ENCODE measurements at regions not wholly inside any gene's neighbourhood (a gene's known extent, or its start where the extent isn't known, plus 50 kb on each side); places are given as distances from the start of the nearest gene placed in this dataset.
A peak's percentile ranks its signal among the peaks of the same experiment; 100 is the strongest.

DNA sequence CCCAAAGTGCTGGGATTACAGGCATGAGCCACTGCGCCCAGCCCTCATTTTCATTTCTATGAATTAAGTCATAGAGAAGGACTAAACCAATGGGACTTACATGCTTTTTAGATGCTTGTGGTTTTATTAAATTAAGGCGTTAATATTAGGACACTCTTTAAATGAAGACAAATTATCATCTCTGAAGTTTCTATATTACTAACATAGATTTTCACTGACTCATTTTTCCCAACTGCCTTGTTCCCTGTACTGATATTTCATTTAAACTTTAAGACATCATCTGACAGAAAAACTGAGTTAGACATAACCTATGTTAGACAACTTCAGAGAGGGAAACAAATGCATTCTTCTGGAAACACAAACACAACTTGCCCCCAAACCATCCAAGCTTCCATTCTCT, 99.8 kb downstream of the BTG1 start:
- TF ChIP-seq, protein P1, sequence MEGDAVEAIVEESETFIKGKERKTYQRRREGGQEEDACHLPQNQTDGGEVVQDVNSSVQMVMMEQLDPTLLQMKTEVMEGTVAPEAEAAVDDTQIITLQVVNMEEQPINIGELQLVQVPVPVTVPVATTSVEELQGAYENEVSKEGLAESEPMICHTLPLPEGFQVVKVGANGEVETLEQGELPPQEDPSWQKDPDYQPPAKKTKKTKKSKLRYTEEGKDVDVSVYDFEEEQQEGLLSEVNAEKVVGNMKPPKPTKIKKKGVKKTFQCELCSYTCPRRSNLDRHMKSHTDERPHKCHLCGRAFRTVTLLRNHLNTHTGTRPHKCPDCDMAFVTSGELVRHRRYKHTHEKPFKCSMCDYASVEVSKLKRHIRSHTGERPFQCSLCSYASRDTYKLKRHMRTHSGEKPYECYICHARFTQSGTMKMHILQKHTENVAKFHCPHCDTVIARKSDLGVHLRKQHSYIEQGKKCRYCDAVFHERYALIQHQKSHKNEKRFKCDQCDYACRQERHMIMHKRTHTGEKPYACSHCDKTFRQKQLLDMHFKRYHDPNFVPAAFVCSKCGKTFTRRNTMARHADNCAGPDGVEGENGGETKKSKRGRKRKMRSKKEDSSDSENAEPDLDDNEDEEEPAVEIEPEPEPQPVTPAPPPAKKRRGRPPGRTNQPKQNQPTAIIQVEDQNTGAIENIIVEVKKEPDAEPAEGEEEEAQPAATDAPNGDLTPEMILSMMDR (conservative IDR thresholded peaks at IDR 0.05; ENCODE audit: low read depth): no peak
- H3K27ac ChIP-seq: no peak overlapping the region
- CTCF ChIA-PET: no interaction called here
- no peak for DNase-seq (ENCODE audit: low spot score)
- POLR2A ChIA-PET (ENCODE audit: low non-redundant PET): no interaction called here

DNA sequence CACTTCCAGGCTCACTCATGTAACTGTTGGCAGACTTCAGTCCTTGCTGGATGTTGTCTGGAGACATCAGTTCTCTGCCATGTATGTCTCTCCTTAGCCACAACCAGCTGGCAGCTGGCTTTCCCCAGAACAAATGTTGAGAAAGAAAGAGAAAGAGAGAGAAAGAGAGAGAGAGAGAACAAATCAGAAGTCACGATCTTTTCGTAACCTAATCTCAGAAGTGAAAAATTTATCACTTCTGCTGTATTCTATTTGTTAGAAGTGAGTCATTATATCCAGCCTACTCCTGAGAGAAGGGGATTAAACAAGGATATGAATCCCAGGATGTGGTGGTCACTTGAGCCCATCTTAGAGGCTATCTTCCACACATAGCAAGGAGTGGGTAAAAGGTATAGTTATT, 101.2 kb downstream of the BTG1 start:
- CTCF ChIA-PET: no interaction called here
- DNase-seq (ENCODE audit: low spot score): no peak
- H3K27ac ChIP-seq: no peak overlapping the region
- TF ChIP-seq, protein P1 (conservative IDR thresholded peaks at IDR 0.05; ENCODE audit: low read depth): no peak
- POLR2A ChIA-PET (ENCODE audit: low non-redundant PET): no interaction called here

DNA sequence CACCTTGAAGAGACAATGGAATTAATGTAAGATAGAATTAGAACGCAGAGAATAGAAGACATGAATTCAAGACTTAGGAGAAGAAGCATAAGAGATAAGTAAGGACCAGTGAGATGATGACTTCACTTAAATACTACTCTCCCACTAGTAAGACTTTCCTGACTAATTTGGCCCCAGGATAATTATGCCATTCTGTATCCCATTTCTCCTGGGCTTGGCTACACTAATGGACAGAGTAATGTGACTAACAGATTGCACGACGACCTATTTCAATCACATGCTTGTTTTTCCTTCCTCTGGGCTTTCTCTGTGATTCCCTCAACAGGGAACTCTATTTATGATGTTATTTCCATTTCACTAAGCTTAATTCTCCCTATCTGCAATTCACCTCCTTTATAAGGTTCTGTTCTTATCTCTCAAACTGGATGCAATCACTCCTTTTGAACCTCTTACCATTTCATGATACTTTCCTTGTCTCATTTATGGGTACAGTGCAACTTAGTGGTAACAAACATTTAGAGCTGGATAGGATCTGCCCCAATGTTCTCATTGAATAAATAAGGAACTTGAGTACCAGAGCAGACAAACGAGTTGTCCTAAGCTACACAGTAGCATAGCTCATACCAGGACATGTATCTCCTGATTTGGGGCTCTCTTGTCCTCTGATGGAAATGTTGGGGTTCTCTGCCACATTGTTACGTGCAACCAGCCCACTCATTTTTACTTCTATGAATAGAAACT, 102.7 kb downstream of the BTG1 start:
- TF ChIP-seq, protein P1 (conservative IDR thresholded peaks at IDR 0.05; ENCODE audit: low read depth): no peak
- H3K27ac ChIP-seq: no peak overlapping the region
- POLR2A ChIA-PET (ENCODE audit: low non-redundant PET): interaction anchor here (1.6 kb wide), 1 partner anchor 102 kb away, joined by 5 read pairs; the partner anchor contains the start of gene BTG1
- DNase-seq (ENCODE audit: low spot score): no peak
- CTCF ChIA-PET: no interaction called here

DNA sequence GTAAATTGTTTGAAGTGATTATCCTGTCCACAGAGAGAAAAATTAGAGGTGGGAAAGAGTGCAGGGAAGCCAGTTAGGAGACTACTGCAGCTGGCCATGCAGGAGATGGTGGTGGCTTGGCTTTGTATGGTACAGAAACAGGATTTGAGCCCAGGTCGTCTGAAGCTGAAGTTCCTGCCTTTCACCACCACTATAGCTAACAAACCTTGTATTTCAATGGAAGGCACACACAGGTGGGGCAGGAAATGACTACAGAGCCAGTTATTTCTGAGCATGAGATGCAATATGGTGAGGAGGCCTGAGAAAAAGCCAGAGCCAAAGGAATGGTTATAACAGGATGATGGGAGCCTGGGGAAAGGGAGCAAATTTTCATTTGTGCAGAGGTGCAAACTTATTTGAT, 103.9 kb downstream of the BTG1 start:
- DNase-seq (ENCODE audit: low spot score): peak; percentile 34
- TF ChIP-seq, protein P1 (conservative IDR thresholded peaks at IDR 0.05; ENCODE audit: low read depth): no peak
- POLR2A ChIA-PET (ENCODE audit: low non-redundant PET): interaction anchor here (1.6 kb wide), 1 partner anchor 104 kb away, joined by 5 read pairs; the partner anchor contains the start of gene BTG1
- CTCF ChIA-PET: interaction anchor here (0.6 kb wide), 1 partner anchor 647 kb away, joined by 3 read pairs; no protein-coding TSS in a partner anchor
- no peak overlapping the region for H3K27ac ChIP-seq

DNA sequence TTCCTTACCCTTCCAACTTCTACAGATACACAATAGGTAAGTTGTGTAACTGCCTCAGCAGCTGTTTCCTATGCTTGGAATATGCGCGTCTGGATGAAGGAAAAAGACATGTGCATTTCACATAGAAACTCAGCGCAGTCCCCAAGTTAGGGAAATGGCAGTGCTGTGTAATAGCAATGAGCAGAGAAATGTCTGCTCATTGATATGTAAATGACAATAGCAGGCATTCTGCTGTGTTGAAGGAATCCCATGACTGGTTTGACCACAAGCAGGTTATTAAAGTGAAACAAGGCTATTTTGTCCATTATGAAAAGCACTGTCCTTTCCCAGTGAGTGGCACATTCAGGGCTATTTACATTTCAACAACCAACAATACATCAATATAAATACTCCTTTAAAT, 106.6 kb downstream of the BTG1 start:
- DNase-seq (ENCODE audit: low spot score): no peak
- ChIA-PET CTCF (no interaction called here), POLR2A (ENCODE audit: low non-redundant PET) (no interaction called here)
- no peak overlapping the region for H3K27ac ChIP-seq
- TF ChIP-seq, protein P1 (conservative IDR thresholded peaks at IDR 0.05; ENCODE audit: low read depth): no peak

DNA sequence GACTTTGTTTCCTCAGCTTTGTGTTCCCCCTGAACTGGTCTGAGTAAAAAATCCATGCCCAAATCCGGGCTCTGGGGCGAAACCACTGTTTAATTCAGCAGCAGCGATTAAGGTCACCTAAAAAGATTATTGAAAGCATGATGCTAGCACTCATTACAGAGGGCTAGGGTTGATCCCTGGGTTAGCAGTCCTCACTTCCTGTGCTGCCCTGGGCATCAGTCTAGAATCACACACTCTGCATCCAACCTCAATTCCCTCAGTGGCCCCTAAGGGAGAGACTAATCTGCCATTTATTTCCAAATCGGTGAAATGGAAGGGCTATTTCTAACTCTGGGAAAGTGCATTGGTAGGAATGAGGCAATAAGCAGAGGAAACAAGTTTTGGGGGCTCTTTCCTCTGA, 107.2 kb downstream of the BTG1 start:
- POLR2A ChIA-PET (ENCODE audit: low non-redundant PET): no interaction called here
- H3K27ac ChIP-seq: no peak overlapping the region
- CTCF ChIA-PET: no interaction called here
- TF ChIP-seq, protein P1 (conservative IDR thresholded peaks at IDR 0.05; ENCODE audit: low read depth): no peak
- DNase-seq (ENCODE audit: low spot score): no peak

All from RWPE1 (cell line).